Fibroblast of lung (primary cell): ENCODE measurements at regions not wholly inside any gene's neighbourhood (a gene's known extent, or its start where the extent isn't known, plus 50 kb on each side); places are given as distances from the start of the nearest gene placed in this dataset.
"Not testable (repeated sequence)": the region's sequence is repeated elsewhere in the genome, so short reads cannot be mapped to it uniquely, and the experiment has no call there.

Experiments used
- DNase-seq, 2 donors: peaks; one replicate each; pipeline versions ENCODE4 v3.0.0 to v3.0.0-alpha.2; 2010; ENCODE audit warnings: low read depth in 2 of 2
- H2AFZ ChIP-seq: 2 replicates; pipeline ENCODE4 v1.5.1; 2012; ENCODE audit warnings: low read length, control low read depth, inconsistent platforms
- H3K27ac ChIP-seq: 2 replicates; pipeline ENCODE4 v1.5.1; 2011; ENCODE audit warnings: low read length, control low read depth; ENCODE audit not compliant: insufficient read depth
- H3K27me3 ChIP-seq: 2 replicates; pipeline ENCODE4 v1.5.1; 2011; ENCODE audit warnings: mild to moderate bottlenecking, low read length; ENCODE audit not compliant: control insufficient read depth, insufficient read depth
- H3K36me3 ChIP-seq: 2 replicates; pipeline ENCODE4 v1.5.1; 2011; ENCODE audit warnings: low read length; ENCODE audit not compliant: control insufficient read depth, insufficient read depth
- H3K4me1 ChIP-seq: 2 replicates; pipeline ENCODE4 v1.5.1; 2011; ENCODE audit warnings: low read length; ENCODE audit not compliant: control insufficient read depth, insufficient read depth; ENCODE audit errors: extremely low read depth
- H3K4me2 ChIP-seq: 2 replicates; pipeline ENCODE4 v1.5.1; 2011; ENCODE audit warnings: low read length, control low read depth; ENCODE audit not compliant: insufficient read depth; ENCODE audit errors: extremely low read depth
- H3K4me3 ChIP-seq, 4 experiments: fragments of 200-600 bp in 1 of 4; sonication (generic) in 1 of 4; replicated peaks in 1 of 4; 2 replicates each; pipeline ENCODE4 v1.5.1; 2011 to 2016; ENCODE audit warnings: low read length in 4 of 4, low read depth in 3 of 4, mild to moderate bottlenecking in 3 of 4, control low read depth in 2 of 4, inconsistent platforms in 1 of 4, mixed read lengths in 1 of 4; ENCODE audit not compliant: insufficient read depth in 1 of 4; ENCODE audit errors: control extremely low read depth in 1 of 4
- H3K79me2 ChIP-seq: 2 replicates; pipeline ENCODE4 v1.5.1; 2012; ENCODE audit warnings: mild to moderate bottlenecking, low read length, inconsistent platforms; ENCODE audit not compliant: control insufficient read depth, insufficient read depth
- H3K9ac ChIP-seq: 2 replicates; pipeline ENCODE4 v1.5.1; 2011; ENCODE audit warnings: mild to moderate bottlenecking, low read length, control low read depth; ENCODE audit not compliant: insufficient read depth
- H3K9me3 ChIP-seq: 2 replicates; pipeline ENCODE4 v1.5.1; 2012; ENCODE audit warnings: low read depth, low read length; ENCODE audit not compliant: control insufficient read depth, insufficient read depth
- H4K20me1 ChIP-seq: 2 replicates; pipeline ENCODE4 v1.5.1; 2011; ENCODE audit warnings: low read length; ENCODE audit not compliant: control insufficient read depth, insufficient read depth; ENCODE audit errors: extremely low read depth
- EZH2 ChIP-seq: IDR thresholded peaks from 2 replicates; pipeline ENCODE4 v1.5.1; 2012; ENCODE audit warnings: low read length, control low read depth, mild to moderate bottlenecking; ENCODE audit errors: missing control alignments
- TF ChIP-seq, protein P1 (sequence below), 2 donors: IDR thresholded peaks in 1 of 2; conservative IDR thresholded peaks in 1 of 2; 1 replicate in 1 of 2; 2 replicates in 1 of 2; pipeline ENCODE4 v1.5.1; 2011 to 2012; ENCODE audit warnings: low read length in 2 of 2, control low read depth in 1 of 2, inconsistent platforms in 1 of 2, low read depth in 1 of 2, mild to moderate bottlenecking in 1 of 2

- TF ChIP-seq, protein P1, sequence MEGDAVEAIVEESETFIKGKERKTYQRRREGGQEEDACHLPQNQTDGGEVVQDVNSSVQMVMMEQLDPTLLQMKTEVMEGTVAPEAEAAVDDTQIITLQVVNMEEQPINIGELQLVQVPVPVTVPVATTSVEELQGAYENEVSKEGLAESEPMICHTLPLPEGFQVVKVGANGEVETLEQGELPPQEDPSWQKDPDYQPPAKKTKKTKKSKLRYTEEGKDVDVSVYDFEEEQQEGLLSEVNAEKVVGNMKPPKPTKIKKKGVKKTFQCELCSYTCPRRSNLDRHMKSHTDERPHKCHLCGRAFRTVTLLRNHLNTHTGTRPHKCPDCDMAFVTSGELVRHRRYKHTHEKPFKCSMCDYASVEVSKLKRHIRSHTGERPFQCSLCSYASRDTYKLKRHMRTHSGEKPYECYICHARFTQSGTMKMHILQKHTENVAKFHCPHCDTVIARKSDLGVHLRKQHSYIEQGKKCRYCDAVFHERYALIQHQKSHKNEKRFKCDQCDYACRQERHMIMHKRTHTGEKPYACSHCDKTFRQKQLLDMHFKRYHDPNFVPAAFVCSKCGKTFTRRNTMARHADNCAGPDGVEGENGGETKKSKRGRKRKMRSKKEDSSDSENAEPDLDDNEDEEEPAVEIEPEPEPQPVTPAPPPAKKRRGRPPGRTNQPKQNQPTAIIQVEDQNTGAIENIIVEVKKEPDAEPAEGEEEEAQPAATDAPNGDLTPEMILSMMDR (conservative IDR thresholded peaks at IDR 0.05 in 1 of 2, IDR thresholded peaks at IDR 0.05 in 1 of 2; ENCODE audit: low read depth in 1 of 2, low read length in 2 of 2), result no peak
- no peak for TF ChIP-seq EZH2
- Histone ChIP-seq H3K9me3 (no peaks in the 10 kb centered on the region), H3K4me2 (no peak overlapping the region), H3K27ac (no peak overlapping the region), H3K27me3 (no peaks in the 10 kb centered on the region), H3K79me2 (no peaks in the 10 kb centered on the region), H3K4me3 (no peak overlapping the region), H3K4me1 (no peaks in the 10 kb centered on the region), H2AFZ (no peak overlapping the region), H3K36me3 (no peaks in the 10 kb centered on the region), H4K20me1 (no peaks in the 10 kb centered on the region), H3K9ac (no peak overlapping the region)
- DNase-seq, result no peak
Observed at GRCh38 chr6:163748036-163748435, 333.5 kb downstream of the QKI start.

DNA sequence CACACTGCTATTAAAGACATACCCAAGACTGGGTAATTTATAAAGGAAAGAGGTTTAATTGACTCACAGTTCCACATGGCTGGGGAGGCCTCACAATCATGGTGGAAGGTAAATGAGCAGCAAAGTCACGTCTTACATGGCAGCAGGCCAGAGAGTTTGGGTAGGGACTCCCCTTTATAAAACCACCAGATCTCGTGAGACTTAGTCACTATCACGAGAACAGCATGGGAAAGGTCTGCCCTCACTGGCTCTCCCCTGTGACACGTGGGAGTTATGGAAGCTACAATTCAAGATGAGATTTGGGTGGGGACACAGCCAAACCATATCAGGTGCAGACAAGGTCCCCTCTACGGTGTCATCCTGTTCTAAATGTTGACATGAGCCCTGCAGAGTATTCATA, 332.5 kb downstream of the QKI start:
- not testable (repeated sequence) for H3K4me3 ChIP-seq, H3K79me2 ChIP-seq, H4K20me1 ChIP-seq, H3K27ac ChIP-seq, DNase-seq, H3K4me1 ChIP-seq, H3K36me3 ChIP-seq, H2AFZ ChIP-seq, H3K27me3 ChIP-seq, H3K9me3 ChIP-seq, H3K4me2 ChIP-seq, H3K9ac ChIP-seq

- Histone ChIP-seq H3K4me2 (no peak overlapping the region), H4K20me1 (no peaks in the 10 kb centered on the region), H3K4me3 (no peak overlapping the region), H3K4me1 (no peaks in the 10 kb centered on the region), H3K9me3 (no peaks in the 10 kb centered on the region), H3K27ac (no peak overlapping the region), H3K9ac (no peak overlapping the region), H3K79me2 (no peaks in the 10 kb centered on the region), H2AFZ (no peak overlapping the region), H3K27me3 (no peaks in the 10 kb centered on the region), H3K36me3 (no peaks in the 10 kb centered on the region)
- no peak for TF ChIP-seq EZH2
- TF ChIP-seq, protein P1 (conservative IDR thresholded peaks at IDR 0.05 in 1 of 2, IDR thresholded peaks at IDR 0.05 in 1 of 2; ENCODE audit: low read depth in 1 of 2, low read length in 2 of 2), result no peak
- DNase-seq, result peak; percentile 50 to 97
Observed at GRCh38 chr6:163745536-163746400, 331.2 kb downstream of the QKI start.
